A204.1 (cell line): ENCODE measurements at regions not wholly inside any gene's neighbourhood (a gene's known extent, or its start where the extent isn't known, plus 50 kb on each side); places are given as distances from the start of the nearest gene placed in this dataset.
"Not testable (repeated sequence)": the region's sequence is repeated elsewhere in the genome, so short reads cannot be mapped to it uniquely, and the experiment has no call there.

ENCODE experiments used
- FAIRE-seq: peaks from 2 replicates; lab custom pipeline; 2012; peaks lifted over from hg19 to GRCh38; lab: Jason Lieb, UNC

DNA sequence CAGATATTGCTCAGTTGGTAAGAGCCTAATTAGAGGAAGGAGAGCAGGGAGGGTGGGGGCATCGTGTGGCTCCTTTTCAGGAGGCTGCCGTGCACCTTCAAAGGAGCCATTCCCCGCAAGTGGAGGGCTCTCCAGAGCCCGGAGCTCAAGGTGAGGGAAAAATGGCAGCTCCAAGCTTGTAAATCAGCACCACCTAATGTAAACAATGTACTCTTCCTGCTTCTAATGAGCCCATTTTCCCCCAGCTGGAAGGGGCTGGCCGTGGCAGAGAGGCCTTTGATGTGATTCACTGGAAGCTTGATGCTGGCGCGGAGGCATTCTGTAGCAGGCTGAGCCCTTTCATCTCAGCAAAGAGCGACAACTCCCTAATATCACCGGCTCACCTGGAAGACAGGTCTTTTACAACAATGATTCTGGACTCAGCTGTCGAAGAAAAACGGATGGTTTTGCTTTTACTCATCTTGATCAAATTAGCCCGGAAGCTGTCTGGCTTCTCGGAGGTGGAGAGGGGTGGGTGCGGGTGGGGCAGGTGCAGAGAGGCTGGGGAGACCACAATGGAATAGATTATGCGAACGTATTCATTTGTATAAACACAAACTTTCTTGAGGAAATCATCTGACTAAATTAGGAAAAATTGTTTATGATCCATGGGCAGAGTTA is 112.5 kb downstream of the RRAGC start:
- FAIRE-seq, result no peak

DNA sequence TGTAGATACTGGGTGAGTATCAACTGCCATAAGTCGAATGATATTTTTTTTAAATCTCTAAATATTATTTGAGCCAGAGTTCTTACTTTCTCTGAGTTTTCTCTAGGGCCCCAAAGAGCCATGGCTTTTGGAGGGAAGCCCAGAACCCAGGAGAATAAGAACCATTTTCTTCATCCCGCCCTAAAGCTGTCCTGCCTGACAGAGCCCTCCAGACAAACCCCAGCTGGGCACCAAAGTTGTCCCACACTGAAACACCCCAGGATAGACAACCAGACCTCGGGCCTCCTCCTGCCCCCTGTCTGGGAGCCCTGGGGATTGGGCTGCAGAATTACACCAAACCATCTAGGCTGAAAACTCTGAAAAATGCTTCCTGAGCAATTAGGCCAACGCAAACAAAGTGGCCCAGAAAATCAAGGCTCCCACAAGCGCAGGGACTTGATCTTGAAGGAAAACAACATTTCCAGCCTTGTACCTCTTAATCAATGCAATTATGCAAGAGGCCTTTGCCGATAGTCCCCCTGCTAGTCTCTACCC is 113.1 kb downstream of the RRAGC start:
- FAIRE-seq, result no peak

DNA sequence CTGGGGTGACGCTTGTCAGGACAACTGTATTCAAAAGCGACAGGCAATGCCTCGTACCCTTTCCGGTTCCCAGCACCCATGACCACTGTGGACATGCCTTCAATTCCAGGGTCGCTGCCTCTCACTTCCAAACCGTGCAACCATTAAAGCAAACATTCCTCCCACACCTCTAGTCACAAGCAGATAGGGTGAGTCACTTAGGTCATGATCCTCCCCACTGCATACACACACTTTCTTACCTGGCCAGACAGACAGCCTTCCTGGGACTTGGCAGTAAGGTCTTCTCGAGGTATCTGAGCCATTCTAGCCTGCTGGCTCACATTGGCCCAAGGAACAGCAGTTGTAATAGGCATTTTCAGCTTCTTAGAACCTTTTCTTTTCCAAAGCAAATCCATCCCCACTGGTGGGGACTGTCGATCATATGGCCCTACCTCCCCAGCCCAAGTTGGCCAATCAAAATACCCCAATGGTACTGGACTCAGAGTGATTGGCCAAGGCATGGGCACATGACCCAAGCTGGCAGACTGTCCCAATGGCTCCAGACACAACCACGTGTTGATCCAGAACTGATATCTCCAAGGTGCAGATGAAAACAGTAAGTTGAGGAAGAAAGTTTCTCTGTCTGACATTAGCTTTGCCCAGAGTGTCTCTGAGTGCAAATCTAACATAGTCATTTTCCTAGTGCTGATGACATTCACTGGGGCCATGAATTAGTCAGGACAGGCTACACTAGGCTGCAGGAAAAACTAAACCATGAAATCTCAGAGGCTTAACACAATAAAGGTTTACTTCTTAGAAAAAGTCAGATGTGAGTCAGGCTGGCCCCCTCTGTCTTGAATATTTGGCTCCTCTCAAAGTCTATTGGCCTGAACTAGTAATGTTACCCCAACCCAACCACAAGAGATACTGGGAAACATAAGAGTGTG is 113.8 kb downstream of the RRAGC start:
- FAIRE-seq, result no peak

DNA sequence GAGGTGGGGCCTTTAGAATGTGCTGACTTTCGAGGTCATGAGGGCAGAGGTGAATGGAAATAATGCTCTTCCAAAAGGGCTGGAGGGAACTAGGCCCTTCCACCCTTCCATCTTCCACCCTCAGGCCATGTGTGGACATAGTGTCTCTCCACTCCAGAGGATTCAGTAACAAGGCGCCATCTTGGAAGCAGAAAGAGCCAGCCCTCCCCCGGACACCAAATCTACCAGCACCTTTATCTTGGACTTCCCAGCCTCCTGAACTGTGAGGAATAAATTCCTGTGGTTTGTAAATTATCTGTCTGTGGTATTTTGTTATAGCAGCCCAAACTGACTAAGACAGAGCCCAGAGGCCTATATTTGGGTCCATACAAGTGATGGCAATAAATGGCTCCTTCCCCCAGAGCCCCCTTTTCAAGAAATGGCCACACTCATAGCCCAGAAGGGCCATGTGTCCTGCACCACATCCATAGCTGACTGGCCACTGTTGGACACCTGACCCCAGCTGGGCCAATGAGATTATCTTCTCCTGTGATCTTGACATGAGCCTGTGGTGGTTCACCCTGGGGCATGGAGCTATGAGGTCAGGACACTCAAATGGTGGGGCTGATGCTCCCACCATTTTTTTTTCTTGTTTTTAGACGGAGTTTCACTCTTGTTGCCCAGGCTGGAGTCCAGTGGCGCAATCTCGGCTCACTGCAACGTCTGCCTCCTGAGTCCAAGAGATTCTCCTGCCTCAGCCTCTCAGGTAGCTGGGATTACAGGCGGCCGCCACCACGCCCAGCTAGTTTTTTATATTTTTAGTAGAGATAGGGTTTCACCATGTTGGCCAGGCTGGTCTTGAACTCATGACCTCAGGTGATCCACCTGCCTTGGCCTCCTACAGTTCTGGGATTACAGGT is 114.9 kb downstream of the RRAGC start:
- no peak for FAIRE-seq

DNA sequence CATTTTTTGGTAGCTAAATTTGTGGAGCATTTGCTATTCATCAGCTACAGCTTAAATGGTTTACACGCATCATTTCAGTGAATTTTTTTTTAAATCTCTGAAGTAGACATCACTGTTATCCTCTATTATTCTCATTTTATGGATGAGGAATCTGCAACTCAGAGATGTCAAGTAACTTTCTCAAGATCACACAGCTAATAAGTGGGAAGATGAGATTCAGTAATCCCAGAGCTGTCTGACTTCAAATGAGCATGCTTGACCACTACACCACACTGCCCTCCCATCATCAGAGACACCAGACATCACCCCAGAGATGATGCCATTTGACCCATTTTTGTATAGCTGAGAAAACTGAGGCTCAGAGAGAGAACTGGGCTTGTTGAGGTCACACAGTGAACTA is 116.4 kb downstream of the RRAGC start:
- FAIRE-seq, result no peak

DNA sequence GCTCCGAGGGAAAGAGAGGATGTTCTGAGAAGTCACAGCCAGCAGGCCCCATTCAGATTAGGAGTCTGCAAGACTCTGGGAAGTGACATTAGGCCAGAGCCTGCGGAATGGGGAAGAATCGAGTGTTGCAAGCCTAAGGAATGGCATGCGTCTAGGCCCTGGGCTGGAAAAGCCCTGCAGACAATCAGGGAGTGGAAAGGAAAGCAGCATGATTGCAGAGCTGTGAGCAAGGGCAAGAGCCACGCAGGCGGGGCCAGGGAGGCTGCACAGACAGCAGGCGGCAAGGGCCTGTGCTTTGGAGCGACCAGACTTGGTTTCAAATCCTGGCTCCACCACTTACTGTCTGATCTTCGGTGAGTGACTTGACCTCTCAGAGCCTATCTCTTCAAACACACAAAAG is 118.2 kb downstream of the RRAGC start:
- no peak for FAIRE-seq

DNA sequence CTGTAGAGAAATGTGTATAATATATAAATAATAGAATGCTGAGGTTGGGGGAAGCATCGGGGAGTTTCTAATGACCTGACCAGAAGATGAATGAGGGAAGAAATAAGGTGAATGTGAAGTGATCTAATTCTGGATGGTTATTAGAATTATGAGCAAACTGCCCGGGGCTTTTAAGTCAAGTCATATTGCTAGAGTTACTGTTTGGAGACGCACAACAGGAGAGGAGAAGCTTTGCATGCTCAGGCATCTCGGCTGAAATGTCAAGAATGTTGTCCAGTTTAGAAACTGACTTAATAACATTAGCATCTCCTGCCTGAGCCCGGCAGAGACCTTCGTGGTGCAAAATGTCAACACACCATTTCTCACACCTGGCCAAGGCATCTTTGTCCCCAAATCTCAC is 119.1 kb downstream of the RRAGC start:
- no peak for FAIRE-seq

DNA sequence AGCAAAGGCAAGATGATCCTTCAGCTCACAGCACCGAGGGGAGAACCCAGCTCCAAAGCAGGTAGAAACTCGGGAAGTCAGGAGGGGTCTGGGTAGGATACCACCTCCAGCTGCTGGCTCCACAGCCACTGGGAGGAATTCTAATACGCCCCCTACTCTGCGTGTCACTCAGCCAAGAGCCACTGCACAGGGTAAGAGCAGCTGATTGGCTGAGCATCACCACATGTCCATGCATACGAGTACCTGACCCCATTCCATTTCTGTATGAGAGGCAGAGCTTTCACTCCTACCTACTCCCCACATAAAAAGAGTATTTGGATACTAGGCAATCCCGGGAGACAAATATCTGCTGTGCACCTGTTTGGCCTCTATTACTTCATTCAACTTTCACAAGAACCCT is 121.4 kb downstream of the RRAGC start:
- FAIRE-seq, result no peak

DNA sequence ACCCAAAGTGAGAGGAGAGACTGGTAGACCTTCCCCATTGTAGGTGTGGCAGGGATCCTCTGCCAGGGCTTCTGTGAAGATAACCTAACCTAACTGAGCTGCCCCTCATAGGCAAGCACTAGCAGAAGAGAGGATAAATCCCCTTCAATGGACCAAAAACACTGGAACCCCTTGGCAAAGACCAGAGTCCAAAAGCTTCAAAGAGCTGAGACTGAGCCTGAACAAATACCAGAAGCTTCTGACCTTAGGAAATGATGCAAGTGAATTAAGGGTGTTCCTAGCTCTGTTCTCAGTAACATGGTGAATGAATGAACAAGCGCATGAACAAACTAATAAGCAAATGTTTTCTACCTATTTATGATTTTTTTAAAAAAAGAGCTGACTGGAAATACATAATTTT is 123.2 kb downstream of the RRAGC start:
- no peak for FAIRE-seq

DNA sequence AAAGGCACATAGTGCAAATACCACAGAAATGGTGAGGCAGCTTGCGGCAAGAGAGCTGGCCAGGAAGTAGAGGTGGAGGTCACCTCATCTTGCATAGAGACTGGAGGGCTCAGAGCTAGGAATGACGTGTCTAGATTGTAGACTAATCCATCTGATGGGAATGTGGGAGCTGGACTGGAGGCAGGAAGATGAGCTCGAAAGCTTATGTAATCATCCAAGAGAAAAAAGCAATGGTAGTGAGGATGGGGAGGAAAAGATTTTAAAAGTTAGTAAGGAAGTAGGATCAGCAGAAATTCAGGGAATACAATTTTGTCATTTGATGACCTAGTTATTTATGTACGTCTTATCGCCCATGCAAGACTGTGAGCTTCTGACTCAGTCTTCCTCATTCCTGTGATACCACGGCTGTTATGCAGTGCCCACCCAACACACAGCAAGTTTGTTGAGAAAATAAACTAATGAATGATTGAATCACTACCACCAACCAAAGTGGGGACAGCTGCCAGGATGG is 123.9 kb downstream of the RRAGC start:
- FAIRE-seq, result no peak

DNA sequence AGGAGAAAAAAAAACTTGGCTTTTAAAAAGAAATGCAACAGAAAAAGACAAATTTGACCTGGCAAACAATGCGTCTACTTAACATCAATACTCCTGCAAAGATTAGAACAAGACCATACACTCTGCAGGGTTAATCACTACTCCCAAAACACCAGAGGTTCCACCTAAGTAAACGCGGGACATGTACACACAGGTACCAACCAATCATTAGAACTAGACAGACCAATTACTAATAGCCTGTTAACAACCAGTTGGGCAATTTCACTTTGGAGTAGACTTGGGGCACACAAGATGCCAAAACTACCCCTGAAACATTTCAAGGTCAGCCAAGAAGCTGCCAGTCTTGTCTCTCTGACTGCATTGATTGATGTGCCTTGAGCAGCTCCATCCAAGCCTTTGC is 125.8 kb downstream of the RRAGC start:
- no peak for FAIRE-seq

DNA sequence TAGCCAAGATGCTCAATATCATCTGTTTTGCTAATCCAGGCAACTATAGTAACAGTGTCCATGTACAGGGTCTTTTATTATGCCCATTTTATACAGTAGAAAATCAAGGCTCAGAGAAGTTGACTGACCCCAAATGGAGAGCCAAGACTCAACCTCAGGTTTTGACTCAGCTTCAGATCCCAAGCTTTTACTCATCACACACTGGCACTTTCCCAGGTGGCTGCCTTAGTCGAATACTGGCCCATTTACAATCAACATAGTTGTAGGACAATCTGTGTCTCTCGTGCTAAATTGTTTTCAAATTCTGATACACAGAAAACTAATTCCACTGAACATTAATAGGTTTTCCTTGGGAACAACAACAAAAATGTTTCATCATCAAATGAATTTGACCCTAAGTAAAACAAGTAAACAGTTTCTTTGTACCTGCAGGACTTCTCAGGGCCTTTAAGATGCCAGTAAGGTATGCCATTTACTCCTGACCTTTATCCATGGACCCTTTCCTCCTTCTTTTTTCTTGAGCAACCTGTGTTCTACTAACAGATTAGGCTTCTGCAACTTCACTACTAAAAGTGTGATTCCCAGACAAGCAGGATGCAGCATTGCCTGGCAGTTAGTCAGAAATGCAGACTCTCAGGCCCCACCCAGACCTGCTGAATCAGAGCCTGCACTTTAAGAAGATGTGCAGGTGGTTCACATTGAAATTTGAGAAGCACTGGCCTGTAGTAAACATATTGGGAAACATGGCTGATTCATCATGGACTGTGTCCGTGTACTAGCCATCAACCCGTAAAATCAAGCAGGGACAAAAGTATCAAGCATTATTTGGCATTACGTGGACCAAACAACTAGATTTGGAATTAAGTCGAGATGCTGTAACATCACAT is 128.8 kb downstream of the RRAGC start:
- no peak for FAIRE-seq

DNA sequence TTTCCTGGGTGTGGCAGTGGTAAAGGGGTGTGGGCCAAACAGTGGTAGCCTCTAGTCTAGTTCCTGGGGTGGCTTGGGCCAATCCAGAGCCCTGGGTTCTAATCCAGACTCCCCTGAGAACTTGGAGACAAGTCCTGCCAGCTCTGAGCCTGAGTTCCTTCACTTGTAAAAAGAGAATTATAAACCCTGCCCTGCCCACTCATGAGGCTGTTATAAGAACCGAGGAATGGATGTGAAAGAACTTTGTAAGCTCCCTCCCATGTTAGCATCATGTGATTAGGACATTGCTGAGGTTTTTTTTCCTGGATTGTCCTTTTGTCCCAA is 131.0 kb downstream of the RRAGC start:
- FAIRE-seq, result no peak

DNA sequence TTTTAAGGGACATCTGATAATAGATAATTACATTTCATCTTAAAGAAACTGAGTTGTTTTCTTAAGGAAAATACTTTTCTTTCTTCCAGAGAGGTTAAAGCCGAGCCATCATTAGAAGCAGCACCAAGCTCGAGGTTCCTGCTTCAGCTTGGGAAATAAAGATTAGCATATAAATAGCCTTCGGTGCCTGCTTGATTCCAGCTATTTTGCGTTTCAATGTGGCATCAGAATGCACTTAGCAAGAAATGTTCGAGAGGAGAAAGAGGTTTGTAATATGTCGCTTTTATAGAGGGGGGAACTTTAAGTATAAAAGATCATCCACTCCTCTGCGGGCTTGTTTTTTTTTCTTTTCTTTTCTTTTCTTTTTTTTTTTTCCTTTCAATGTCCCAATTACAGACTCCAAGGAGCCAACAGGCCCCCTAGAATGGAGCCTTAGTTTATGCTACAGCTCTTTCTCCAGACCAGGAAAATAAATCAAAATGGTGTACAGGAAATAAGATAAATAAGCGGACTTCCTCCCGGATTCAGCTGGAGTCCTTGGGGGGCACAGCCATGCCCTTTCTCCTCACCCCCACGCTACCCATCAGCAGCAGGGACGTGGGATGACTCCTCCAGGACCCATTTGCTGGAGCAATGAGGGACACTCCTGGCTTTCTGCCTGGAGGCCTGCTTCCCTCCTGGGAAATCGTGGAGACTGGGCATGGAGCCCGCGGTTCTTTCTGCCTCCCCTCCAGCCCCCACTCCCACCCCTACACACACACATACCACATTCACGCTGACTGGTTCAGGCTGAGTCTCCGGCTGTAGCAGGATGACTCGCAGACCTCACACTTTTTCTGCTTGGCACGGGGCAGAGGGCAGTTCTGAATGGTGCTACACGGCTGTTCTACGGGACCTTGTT is 131.6 kb downstream of the RRAGC start:
- FAIRE-seq, result no peak

DNA sequence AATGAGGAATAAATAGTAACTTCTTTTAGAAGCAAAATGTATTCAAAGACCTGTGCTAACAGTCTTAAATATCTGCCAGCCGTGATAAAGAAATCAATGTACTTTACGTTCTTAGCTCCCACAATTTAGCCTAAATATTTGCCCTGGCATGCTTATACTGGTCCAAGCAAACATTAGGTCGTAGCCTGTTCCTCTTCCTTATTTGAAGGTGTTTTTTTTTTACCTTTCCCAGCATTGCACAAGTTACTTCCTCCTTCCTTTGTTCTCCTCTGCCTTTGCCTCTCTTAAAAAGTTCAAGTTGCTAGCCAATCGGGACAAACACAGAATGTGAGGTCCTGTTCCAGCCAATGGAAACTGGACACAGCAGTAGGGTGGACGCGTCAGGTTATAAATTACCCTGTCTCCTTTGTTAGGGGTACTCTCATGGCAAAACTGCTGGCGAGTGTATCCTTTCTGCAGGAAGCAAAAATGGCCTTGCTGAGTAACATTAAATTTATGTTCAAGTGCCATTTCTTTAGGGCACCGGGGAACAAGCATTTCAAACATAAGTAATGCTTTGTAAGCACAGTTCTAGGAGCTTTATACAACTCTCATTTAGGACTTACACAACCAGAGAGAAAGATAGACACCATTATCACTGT is 134.1 kb downstream of the RRAGC start:
- not testable (repeated sequence) for FAIRE-seq

DNA sequence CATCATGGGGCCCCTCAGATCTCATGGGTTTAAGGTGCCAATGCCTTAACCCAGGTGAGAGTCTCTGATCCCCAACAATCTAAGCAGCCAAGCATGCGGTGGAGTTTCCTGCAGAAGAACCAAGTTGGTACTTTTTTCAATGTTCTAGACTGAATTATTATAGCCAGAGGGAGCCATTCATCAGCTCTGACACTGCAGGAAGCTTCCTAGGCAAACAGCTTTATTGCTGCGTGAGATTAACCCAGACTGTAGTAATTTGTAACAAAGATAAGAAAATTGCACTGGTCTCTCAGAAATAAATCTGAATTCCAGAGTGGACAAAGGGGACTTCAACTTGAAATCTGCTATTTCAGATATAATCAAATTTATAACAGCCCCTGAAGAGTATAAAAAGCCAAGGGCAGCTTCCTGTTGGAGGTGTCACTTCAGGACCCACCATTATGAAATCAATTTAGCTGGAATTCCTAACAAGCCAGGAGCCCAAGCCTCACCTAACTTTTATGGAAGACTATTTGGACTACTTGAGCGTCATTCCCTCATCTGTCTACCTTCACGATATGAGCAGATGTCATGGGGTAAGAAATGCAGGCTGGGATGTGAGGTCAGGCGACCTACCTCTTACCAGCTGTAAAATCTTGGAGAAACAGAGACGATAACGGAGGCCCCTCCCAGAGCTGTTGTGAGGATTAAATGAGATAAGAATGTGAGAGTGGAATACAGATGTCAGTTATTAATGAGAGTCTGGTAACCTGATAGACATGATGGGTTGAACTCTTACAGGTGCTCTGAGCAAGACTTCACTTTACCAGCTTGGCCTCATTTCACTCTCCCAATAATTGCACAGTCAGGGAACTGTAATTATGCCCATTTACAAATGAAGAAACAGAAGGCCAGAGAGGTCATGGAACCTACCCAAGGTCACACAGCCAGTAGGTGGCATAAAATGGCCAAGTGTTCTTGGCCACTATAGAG is 135.1 kb downstream of the RRAGC start:
- no peak for FAIRE-seq

DNA sequence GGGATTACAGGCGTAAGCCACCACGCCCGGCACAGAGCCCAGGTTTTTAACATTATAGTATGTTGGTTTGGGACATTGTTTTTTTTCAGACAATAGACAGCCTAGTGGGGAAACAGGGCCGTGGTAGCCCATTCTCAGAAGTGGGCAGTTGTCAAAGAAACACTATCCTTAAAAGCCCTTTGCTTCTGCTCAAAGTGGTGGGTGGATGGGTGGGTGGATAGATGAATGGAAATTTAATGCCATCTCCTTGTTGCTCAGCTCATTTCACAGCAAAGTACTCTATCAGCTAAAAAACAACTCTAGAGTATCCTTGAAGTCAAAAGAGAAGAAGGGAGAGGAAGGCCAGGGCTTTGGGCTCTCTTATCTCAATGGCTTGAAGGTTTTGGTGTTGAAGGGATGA is 137.8 kb downstream of the RRAGC start:
- no peak for FAIRE-seq

DNA sequence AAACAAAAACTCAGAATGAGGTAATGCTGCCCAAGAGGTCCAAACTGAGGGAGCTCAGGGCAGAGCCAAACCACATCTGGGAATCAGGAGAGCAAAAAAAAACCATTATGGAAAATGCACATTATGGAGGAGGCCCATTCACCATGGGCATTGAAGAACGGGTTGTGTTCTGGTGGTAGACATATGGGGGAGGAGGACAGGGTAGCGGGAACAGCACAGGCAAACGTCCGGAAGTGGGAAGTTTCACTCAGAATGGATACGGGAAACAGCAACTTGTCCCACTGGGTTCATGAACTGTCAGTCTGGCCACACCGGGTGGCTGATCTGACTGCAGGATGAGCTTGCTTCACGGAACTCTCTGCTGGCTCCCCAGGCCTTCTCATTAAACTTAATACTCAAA is 139.7 kb downstream of the RRAGC start:
- FAIRE-seq, result no peak

DNA sequence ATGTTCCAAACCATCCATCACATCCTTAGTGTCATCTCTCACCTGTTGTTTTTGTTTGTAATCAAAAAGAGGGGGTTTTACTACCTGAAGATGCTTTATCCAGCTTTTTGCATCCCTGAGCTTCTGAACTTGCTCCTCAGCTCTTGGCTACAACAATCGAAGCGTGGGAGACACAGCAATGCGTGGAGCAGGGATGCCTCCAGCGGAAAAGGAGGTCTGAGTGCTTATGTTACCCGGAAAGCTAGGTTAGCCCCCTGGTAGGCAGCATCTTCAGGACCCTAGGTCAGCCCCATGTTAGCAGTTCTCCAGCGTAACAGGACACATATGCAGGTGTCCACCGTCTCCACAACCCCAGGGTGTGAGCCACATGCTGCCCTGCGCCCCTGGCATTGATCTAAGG is 141.5 kb downstream of the RRAGC start:
- no peak for FAIRE-seq
